D721Med (cell line): ENCODE measurements at regions not wholly inside any gene's neighbourhood (a gene's known extent, or its start where the extent isn't known, plus 50 kb on each side); places are given as distances from the start of the nearest gene placed in this dataset.

Experiments
- DNase-seq: peaks from one replicate; pipeline ENCODE4 v3.0.0; 2011; ENCODE audit warnings: low spot score; ENCODE audit not compliant: insufficient read length
- FAIRE-seq: peaks from 2 replicates; lab custom pipeline; 2011; peaks lifted over from hg19 to GRCh38; lab: Jason Lieb, UNC
- CTCF ChIP-seq: IDR thresholded peaks from 2 replicates; pipeline ENCODE4 v1.5.1; 2012; ENCODE audit warnings: mild to moderate bottlenecking, control low read depth; ENCODE audit not compliant: insufficient read depth; ENCODE audit errors: missing control alignments

DNA sequence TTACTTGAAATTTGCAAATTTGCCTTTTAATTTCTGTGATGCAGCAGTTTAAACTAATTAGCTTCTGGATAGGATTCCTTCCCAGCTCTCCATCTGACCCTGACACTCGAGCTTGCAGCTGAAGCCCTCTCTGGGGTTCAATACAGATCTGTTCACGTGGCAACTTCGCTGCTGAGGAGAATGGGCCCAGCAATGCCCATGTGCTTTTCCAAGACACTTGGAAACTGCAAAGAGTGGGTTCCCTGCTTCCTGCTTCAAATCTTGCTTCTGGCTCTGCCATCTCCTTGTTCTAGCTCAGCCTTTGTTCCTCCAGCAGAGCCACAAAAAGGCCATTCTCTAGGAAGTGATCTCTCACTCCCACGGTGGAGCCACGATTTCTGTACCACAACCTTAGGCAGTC is 50.0 kb upstream of the IRX6 start:
- FAIRE-seq: no peak
- TF ChIP-seq CTCF: no peak
- DNase-seq: no peak
